Fibroblast of skin of left biceps (primary cell): ENCODE measurements at regions not wholly inside any gene's neighbourhood (a gene's known extent, or its start where the extent isn't known, plus 50 kb on each side); places are given as distances from the start of the nearest gene placed in this dataset.

Source experiments
- DNase-seq, 2 experiments: peaks; one replicate each; pipeline ENCODE4 v3.0.0-alpha.2; 2013; ENCODE audit warnings: low read depth in 2 of 2

- no peak for DNase-seq
Measured at GRCh38 chr5:93884254-93884653, 142.9 kb upstream of the POU5F2 start.

- no peak for DNase-seq
Measured at GRCh38 chr5:93883459-93883858, 142.1 kb upstream of the POU5F2 start.

DNA sequence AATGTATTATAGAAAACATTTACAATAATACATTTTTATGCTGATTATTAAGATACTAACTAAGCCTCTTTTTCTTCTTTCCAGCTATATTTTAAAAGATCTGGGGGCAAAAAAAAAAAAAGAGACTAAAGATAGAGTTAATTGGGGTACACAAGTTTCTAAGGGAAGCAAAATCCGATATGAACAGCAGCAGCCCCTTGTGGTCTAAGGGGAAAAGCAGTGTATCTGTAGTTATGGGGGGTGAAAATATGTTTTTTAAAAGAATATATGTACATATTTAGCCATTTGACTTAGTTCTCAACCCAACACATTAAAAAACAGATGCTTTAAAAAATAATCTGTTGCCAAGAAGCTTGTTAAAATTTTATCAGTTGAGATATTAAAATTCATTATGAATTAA is 134.3 kb upstream of the POU5F2 start:
- no peak for DNase-seq

DNA sequence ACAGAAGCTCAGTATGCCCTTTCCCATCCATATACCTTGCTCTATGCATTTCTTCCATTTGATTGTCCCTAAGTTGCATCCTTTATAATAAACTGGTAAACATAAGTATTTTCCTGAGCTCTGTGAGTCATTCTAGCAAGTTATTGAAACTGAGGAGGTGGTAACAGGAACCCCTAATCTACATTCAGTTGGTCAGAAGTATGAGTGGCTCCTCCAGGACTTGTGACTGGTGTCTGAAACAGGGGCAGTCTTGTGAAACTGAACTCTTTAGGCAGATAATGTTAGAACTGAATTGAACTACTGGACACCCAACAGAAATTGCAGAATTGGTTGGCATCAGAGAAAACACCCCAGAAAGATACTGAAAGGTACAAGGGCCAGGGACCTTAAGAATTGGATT is 133.1 kb upstream of the POU5F2 start:
- no peak for DNase-seq

- DNase-seq: no peak
Measured at GRCh38 chr5:93874080-93874479, 132.7 kb upstream of the POU5F2 start.

DNA sequence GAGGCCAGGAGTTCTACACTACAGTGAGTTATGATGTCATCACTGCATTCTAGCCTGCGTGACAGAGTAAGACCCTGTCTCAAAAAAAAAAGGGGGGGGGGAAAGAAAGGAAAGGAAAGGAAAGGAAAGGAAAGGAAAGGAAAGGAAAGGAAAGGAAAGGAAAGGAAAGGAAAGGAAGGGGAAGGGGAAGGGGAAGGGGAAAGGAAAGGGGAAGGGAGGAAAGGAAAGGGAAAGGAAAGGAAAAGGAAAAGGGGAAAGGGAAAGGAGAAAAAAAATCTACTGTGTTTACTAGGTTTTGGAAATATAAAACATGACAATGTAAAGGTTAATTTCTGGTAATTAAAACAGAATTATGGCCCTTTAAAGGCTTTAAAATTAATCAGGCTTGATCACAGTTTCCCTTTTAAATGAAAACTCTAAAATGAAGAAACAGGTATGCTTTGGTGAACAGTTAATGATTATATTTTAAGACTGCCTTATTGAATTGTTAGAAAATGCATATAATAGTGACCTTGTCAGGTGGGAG is 131.9 kb upstream of the POU5F2 start:
- no peak for DNase-seq

- no peak for DNase-seq
Measured at GRCh38 chr5:93870649-93871048, 129.2 kb upstream of the POU5F2 start.

DNA sequence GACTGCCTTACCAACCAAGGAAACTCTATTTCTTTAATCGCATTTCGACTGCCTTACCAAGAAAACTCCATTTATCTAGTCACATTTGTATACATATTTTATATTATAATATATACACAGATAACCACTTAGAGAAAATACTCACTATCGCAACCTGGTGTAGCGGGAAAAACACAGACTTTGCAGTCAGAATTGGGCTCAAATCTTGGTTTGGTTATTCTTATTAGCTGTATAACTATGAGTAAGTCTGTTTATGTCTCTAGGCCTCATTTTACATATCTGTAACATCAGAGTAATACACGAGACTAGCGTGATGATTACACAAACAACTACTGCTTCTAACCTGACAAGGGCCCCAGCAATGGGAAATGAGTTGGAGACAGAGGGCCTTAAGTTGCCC is 127.5 kb upstream of the POU5F2 start:
- DNase-seq: no peak

- no peak for DNase-seq
Measured at GRCh38 chr5:93850311-93850710, 108.9 kb upstream of the POU5F2 start.

DNA sequence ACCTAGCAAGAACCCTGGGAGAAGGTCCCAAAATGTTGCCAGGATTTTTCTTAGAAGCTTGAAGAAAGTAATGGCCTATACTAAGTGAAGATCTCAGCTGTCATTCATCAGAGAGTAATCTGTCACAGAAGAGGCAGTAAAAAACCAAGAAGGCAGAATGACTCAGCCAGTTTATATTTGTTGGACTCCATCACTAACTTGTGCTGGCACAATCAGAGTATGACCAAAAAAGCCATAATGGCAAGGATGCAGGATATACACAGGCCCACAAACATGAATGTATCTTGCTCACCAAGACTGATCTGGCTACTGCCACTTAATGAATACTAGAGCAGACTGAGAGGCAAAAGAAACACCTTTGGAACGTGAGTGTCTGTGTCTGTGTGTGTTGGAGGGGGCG is 104.0 kb upstream of the POU5F2 start:
- DNase-seq: no peak

- peak; percentile 74 to 76 for DNase-seq
Measured at GRCh38 chr5:93831449-93831848, 90.0 kb upstream of the POU5F2 start.

DNA sequence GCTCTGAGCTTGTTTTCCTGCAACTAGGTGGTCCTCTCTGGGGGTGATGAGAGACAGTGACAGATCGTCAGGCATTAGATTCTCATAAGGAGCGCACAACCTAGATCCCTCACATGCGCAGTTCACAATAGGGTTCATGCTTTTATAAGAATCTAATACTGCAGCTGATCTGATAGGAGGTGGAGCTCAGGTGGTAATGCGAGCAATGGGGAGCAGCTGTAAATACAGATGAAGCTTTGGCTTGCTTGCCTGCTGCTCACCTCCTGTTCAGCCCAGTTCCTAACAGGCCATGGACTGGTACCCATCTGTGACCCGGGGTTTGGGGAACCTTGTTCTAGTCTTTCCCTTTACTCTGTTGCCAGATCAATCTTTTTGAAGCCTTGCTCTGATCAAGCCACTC is 89.5 kb upstream of the POU5F2 start:
- DNase-seq: no peak

- no peak for DNase-seq
Measured at GRCh38 chr5:93829346-93829745, 87.9 kb upstream of the POU5F2 start.

DNA sequence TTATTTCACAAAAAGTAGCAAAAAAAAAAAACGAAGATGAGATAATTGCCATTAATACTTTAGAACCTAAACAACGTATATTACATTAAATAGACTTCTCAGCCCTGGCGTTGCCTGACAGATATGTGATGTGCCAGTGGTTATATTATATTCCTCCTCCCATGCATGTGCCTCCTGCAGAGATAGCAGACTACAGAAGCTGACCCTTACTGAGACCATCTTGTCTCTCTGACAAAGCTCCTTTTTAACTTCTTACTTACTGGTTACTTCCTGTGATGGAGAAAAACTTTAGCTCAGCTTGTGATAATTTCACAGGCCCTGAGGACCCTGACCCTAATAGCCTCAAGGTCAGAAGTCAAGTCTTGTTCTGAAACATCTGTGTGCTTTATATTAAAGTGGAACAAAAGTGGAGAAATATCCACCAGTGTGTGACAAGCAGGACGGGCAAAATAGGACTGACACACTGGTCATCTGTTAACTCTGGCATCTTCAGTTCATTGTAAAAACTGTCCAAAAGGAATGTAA is 80.6 kb upstream of the POU5F2 start:
- DNase-seq: no peak

DNA sequence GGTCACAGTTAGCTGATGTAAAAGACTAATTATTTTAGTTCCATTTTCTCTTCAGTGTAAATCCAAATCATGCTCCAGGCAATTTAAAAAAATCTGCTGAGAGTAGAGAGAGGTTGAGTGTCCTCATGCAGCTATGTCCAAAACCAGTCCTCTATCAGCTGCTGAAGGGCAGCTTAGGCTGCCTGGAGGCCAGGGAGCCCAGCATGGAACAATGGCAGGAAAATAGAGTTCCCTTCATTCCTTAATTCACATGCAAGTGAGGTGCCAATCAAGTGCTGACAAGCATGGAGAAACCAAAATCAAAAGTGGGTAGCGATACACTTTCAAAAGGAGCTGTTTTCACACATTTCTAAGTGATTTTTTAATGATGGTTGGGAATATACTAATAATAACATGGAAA is 78.3 kb upstream of the POU5F2 start:
- no peak for DNase-seq

DNA sequence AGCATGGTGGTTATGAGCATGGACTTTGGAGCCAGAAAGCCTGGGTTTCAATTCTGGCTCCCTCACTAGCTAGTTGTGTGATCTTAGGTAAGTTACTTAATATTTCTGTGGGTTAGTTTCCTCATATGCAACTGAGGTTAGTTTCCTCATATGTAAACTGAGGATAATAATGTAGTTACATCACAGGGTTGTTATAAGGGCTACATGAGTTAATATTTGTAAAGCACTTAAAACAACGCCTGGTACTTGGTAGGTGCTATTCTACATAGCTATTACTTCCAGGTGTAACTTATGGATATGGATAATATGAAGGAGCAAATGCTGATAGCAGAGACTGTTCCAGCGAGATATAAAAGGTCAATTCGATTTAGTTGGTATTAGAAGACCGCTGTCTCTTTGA is 69.4 kb upstream of the POU5F2 start:
- no peak for DNase-seq

DNA sequence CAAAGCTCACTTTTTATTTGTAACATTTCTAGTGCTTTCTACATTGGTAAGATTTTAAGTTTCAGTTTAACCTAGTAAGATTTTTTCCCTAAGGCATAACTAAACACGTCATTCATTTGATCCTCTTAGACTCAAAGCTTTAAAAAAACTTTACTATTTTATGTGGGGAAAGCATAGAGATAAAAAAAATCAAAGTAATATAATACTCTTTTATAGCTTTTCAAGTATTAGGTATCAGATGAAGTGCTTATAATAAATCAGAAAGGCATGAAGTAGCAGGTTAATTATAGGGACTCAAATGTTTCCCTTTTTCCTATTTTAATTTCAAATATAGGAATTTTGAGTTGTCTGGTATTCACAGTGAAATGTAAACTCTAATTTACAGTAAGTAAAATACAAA is 68.0 kb upstream of the POU5F2 start:
- no peak for DNase-seq

GRCh38 chr5:93807846-93808245 is 66.4 kb upstream of the POU5F2 start:
- DNase-seq: no peak

GRCh38 chr5:93805616-93806379 is 64.4 kb upstream of the POU5F2 start:
- DNase-seq: no peak

DNA sequence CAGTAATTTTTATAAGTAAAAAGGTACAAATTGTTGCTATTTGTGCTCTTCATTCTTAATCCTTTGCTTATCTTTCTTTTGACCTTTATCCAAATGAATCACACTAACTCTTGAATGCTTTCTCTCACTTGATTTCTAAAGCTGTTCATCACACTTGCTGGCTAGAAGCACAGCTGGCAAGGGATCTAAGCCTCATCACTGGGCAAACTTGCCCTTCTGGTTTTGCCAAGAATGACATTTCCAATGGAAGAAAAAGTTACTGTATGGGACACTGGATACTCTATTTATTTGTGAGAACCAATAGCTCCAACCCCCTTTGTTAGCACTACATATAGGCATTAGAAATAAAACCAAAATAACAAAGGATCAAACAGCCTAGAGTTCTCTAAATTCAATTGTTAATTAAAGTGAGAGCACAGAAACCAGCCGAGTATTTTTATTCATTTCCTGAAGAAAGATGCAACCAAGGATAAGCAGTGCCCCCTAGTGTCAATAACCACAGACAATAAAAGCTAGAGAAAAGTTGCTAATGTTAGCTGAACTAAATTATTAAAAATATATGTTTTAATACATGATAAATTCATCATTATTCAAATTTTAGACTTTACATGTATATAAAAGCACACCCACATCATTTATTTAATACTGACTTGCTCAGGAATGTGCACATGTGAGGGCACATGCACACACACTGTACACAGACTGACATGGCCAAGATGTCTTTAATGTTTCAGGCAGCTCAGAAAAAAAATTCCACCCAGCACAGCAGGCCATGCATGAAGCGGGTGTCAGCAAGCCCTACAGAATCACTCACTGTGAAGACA is 59.8 kb upstream of the POU5F2 start:
- DNase-seq: peak; percentile 11 to 13

DNA sequence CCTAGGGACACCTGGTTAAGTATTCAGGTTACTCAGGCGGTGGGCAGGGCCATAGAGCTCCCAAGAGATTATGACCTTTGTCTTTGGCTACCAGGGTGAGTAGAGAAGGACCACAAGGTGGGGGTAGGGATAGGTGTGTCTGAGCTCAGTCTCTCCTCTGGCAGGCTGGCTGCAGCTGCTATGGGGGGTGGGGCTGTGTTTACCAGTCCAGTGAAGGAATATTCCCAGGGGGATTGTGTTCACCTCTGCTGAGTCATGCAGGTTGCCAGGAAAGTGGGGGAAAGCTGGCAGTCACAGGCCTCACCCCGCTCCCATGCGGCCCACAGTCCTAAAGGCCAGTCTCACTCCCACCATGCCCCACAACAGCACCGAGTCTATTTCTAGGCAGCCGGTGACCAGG is 53.6 kb upstream of the POU5F2 start:
- DNase-seq: no peak

DNA sequence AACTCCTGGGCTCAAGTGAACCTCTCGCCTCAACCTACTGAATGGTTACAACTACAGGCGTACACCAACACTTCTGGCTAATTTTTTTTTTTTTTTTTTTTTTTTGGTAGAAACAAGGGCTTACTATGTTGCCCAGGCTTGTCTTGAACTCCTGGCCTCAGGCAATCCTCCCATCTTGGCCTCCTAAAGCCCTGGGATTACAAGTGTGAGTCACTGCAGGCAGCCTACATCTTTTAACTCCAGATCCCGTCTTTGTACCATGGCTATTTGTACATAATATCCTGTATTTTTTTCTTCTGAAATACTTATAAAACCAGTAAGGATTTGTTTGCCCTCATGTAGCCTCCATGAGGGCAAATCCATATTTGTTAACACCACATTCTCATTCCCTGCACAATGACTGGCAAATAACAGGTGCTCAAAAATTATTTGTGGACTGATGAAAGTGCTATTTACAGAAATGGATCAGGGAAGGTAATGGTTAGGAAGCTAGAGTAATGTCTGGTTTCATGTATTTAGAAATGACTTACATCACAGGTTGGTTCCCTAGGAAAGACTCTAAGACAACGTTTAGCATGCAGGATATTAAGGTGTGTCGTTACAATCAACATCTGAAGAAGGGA is 51.9 kb upstream of the POU5F2 start:
- no peak for DNase-seq
